Activated T-helper 1 cell treated with anti-CD3 and anti-CD28 coated beads, Interleukin-12 subunit alpha, Interleukin-12 subunit beta, Interleukin-2, Interleukin-4 antibody, amounts not matched to agents 30 ng/mL and 10 ng/mL and 1 ng/mL, durations not matched to agents 14 hours and 24 hours and 36 hours (primary cell): ENCODE measurements at regions not wholly inside any gene's neighbourhood (a gene's known extent, or its start where the extent isn't known, plus 50 kb on each side); places are given as distances from the start of the nearest gene placed in this dataset.

Experiments
- DNase-seq: peaks from one replicate; pipeline ENCODE4 v3.0.0; 2021; ENCODE audit warnings: low spot score
- H3K27ac Mint-ChIP-seq: one replicate; pipeline ENCODE4 v1.8.0; 2021; ENCODE audit warnings: mild to moderate bottlenecking, mixed read lengths
- H3K27me3 Mint-ChIP-seq: one replicate; pipeline ENCODE4 v1.8.0; 2022; ENCODE audit warnings: mild to moderate bottlenecking, moderate library complexity, mixed read lengths; ENCODE audit not compliant: insufficient read depth
- H3K36me3 Mint-ChIP-seq: one replicate; pipeline ENCODE4 v1.8.0; 2021; ENCODE audit warnings: low read depth, mixed read lengths
- H3K4me1 Mint-ChIP-seq: one replicate; pipeline ENCODE4 v1.8.0; 2021; ENCODE audit warnings: low read depth, mixed read lengths
- H3K4me3 Mint-ChIP-seq: one replicate; pipeline ENCODE4 v1.8.0; 2021; ENCODE audit warnings: mild to moderate bottlenecking, moderate library complexity, mixed read lengths
- H3K9me3 Mint-ChIP-seq: one replicate; pipeline ENCODE4 v1.8.0; 2021; ENCODE audit warnings: mixed read lengths
- intact Hi-C: fragments of 100-400 bp; cut with micrococcal nuclease; formaldehyde crosslinking; loops from one replicate; pipeline ENCODE4 v1.15.1; 2024

DNA sequence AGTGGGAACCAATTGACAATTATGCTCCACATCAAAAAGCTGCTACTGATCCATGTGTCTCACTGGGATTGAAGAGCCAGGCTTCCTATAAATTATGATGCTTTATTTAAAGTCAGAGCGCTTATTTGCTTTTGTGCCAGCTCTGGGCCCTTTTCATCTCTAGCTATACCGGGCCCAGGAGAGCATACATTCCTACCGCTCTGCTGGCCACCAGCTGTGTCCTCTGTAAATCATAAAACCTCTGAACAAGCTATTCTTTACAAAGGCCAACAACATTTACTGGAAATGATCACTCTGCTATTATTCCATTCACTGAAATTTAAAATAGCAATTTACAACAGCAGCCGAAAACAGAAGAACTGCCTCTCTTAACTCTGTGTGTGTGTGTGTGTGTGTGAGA lies 86.6 kb downstream of the ZNF608 start:
- no peak overlapping the region for H3K4me3 Mint-ChIP-seq
- no peak overlapping the region for H3K27ac Mint-ChIP-seq
- no peaks in the 10 kb centered on the region for H3K9me3 Mint-ChIP-seq
- H3K27me3 Mint-ChIP-seq, result no peaks in the 10 kb centered on the region
- no peaks in the 10 kb centered on the region for H3K36me3 Mint-ChIP-seq
- H3K4me1 Mint-ChIP-seq, result no peaks in the 10 kb centered on the region
- intact Hi-C loops, result no loop called here
- no peak for DNase-seq

DNA sequence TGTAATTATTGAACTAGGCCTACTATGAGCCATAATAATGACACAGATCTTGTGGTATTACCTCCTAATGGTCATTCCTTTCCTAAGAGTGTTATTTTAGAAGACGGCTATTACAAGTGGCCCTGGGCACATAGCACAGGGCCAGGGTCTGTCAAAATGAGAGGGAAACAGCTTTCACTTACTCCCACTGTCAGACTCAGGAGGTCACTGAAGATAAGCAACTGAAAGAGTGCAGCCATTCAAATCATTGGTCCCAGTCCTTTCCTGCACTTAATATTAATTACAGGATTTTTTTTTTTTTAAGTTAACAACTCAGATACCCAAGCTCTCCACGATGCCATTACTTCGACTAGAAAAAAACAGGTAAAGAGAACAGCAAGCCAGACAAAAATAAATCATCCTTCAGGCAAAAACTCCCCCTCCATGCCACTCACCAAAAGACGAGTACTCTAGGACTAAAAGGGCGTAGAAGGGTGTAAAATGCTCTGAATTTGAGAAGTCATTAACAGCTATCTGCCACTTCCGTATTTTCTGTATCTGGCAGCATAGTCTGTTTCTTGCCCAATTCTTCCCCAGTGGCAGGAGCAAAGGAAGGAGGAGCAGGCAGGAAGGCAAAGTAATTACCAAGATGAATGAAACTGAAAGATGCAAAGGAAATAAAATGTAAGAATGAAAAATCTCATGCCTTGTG lies 87.4 kb downstream of the ZNF608 start:
- DNase-seq, result no peak
- intact Hi-C loops, result no loop called here
- Mint-ChIP-seq H3K9me3 (no peaks in the 10 kb centered on the region), H3K36me3 (no peaks in the 10 kb centered on the region), H3K4me3 (no peak overlapping the region), H3K4me1 (no peaks in the 10 kb centered on the region), H3K27me3 (no peaks in the 10 kb centered on the region), H3K27ac (no peak overlapping the region)

DNA sequence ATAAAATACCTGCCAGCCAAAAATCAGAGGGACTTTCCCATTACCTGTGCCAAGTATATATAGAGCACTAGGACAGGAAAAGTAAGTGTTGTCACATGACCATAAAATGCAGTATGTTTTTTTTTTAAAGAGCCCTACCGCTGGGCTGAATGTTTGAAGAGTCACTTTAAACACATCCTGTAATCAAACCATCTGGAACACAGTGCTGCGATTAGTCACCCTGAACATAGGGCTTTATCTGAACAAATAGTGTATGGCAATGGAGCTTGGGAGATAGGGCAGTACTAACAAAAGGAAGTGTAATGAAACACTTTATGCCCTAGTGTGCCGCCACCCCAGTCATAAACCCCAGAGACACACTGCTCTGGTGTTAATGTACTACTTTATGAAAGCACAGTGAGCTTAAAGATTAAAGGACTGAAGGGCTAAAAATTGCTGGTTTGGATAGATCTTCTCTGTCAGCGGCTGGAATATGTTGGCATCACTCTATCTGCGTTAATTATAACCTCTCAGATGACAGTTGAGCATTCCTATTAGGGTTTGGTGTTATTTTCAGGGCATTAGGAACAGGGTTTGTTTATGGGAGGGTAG lies 90.4 kb downstream of the ZNF608 start:
- H3K4me3 Mint-ChIP-seq, result no peak overlapping the region
- peaks cover 19% of the 10 kb centered on the region for H3K27me3 Mint-ChIP-seq
- intact Hi-C loops, result no loop called here
- H3K4me1 Mint-ChIP-seq, result peaks cover 5% of the 10 kb centered on the region
- H3K36me3 Mint-ChIP-seq, result no peaks in the 10 kb centered on the region
- H3K27ac Mint-ChIP-seq, result no peak overlapping the region
- DNase-seq, result no peak
- H3K9me3 Mint-ChIP-seq, result no peaks in the 10 kb centered on the region

DNA sequence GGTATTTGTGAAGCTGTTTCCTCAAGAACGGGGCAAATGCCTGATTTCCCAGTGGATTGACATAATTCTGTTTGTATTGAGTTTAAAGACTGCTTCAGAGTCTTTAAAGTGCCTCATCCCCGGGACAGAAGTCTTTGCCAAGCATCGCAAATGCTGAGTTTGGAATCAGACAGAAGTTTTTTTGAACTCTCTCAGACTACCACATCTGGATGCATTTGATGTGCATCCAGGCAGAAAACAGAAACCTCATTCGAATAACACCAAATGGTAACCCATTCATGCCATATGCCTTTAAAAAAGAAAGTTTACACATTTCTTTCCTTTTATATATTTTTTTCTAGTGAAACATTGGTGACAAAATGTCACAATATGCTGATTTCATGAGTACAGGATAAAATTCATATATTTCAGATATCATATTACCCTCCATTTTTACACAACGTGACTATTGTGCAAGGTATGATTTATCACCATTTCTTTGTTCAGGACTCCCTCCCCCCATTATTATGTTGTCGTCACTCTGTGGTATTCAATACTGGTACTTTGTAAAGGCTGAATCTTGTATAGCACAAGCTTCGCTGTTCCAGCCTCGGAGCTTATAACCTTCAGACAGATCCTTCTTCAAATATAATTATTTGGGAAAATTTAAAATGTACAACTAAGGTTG lies 91.1 kb downstream of the ZNF608 start:
- no peak for DNase-seq
- H3K27me3 Mint-ChIP-seq, result peaks cover 25% of the 10 kb centered on the region
- H3K27ac Mint-ChIP-seq, result no peak overlapping the region
- no peaks in the 10 kb centered on the region for H3K36me3 Mint-ChIP-seq
- peaks cover 6% of the 10 kb centered on the region for H3K4me1 Mint-ChIP-seq
- H3K9me3 Mint-ChIP-seq, result no peaks in the 10 kb centered on the region
- H3K4me3 Mint-ChIP-seq, result no peak overlapping the region
- intact Hi-C loops, result no loop called here

DNA sequence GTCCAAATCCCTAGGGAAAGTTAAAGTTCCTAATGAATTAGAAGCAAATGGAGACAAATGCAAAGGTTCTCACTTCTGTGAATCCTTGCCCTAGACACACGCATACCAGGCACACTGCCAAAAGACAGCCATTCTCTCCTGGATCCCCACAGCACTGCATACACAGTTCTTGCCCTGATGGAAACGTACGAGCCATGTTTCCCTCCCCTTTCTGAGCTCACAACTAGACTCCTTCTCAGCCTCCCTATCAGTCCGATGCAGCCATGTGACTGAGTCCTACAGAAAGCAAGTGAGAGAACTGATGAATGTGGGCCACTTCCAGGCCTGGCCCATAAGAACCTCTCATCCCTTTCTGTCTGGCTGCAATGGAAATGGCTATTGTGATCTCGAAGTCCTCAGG lies 92.0 kb downstream of the ZNF608 start:
- Mint-ChIP-seq H3K27ac (no peak overlapping the region), H3K9me3 (no peaks in the 10 kb centered on the region), H3K27me3 (peaks cover 29% of the 10 kb centered on the region), H3K4me1 (peaks cover 15% of the 10 kb centered on the region), H3K36me3 (peaks cover 1% of the 10 kb centered on the region), H3K4me3 (no peak overlapping the region)
- no peak for DNase-seq
- intact Hi-C loops, result loop anchor here (5.0 kb wide), 1 partner anchor 72 kb away; no protein-coding TSS in a partner anchor

DNA sequence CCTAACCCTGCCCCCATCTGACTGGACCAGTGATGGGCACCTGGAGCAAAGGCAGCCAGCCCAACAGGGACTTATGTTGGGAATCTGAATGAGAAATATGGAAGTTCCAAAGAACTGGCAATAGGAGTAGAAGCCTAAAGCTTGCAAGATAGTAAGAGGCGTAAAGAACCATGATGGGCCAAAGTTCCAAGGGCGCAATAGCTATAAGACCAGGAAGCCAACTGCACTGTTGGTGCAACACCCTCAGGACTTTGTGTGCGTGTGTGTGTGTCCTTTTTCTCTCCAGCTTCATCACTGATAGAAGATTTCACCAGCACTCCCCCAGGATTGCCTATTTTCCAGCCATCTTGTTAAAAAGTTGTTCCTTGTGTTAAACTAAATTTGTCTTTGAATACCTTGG lies 92.8 kb downstream of the ZNF608 start:
- H3K4me3 Mint-ChIP-seq, result no peak overlapping the region
- intact Hi-C loops, result loop anchor here (5.0 kb wide), 1 partner anchor 71 kb away; no protein-coding TSS in a partner anchor
- peaks cover 20% of the 10 kb centered on the region for H3K4me1 Mint-ChIP-seq
- peaks cover 1% of the 10 kb centered on the region for H3K36me3 Mint-ChIP-seq
- H3K27ac Mint-ChIP-seq, result no peak overlapping the region
- H3K27me3 Mint-ChIP-seq, result peaks cover 29% of the 10 kb centered on the region
- no peak for DNase-seq
- H3K9me3 Mint-ChIP-seq, result no peaks in the 10 kb centered on the region

DNA sequence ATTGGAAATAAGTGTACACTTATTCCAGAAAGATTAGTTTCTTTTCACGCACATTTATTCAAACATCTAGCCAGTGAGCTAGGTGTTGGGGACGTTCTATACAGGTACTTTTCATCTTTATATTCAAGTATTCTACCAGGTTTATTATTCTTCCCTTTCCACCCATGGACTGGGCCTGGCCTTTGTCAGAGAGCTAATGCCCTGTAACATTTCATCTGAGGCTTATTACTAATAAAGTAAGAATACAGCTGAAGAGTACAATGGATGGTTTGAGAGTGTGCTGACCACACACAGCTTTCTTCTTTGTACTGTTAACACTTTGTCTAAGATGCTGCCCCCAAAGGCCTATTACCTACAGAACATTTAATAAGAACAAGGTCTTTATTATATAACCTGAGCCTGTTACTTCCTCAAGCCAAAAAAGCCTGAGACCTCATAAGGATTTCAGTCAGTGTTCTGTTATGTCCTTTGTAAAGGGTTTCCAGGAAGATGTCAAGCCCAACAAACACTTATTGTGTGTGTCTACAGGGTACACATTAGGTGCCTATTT lies 93.5 kb downstream of the ZNF608 start:
- H3K4me1 Mint-ChIP-seq, result peaks cover 20% of the 10 kb centered on the region
- intact Hi-C loops, result loop anchor here (5.0 kb wide), 1 partner anchor 71 kb away; no protein-coding TSS in a partner anchor
- no peak for DNase-seq
- H3K9me3 Mint-ChIP-seq, result no peaks in the 10 kb centered on the region
- no peak overlapping the region for H3K4me3 Mint-ChIP-seq
- H3K27me3 Mint-ChIP-seq, result peaks cover 34% of the 10 kb centered on the region
- peaks cover 1% of the 10 kb centered on the region for H3K36me3 Mint-ChIP-seq
- H3K27ac Mint-ChIP-seq, result no peak overlapping the region

DNA sequence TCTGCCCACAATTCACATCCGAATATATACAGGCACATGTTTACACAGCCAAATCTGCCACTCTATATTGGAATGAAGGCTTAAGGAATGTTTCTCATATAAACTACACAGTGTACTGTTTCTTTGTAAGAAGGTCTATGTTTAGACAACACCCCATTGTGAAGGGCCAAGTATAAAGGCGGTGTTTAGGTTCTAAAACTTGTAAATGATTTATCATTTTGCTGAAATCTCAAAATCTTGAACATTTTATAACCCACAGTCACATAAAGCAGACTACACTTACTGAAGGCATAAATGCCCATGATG lies 94.0 kb downstream of the ZNF608 start:
- no peaks in the 10 kb centered on the region for H3K9me3 Mint-ChIP-seq
- peaks cover 36% of the 10 kb centered on the region for H3K27me3 Mint-ChIP-seq
- DNase-seq, result no peak
- no peak overlapping the region for H3K27ac Mint-ChIP-seq
- peaks cover 20% of the 10 kb centered on the region for H3K4me1 Mint-ChIP-seq
- H3K36me3 Mint-ChIP-seq, result peaks cover 1% of the 10 kb centered on the region
- H3K4me3 Mint-ChIP-seq, result no peak overlapping the region
- intact Hi-C loops, result loop anchor here (5.0 kb wide), 1 partner anchor 70 kb away; no protein-coding TSS in a partner anchor

DNA sequence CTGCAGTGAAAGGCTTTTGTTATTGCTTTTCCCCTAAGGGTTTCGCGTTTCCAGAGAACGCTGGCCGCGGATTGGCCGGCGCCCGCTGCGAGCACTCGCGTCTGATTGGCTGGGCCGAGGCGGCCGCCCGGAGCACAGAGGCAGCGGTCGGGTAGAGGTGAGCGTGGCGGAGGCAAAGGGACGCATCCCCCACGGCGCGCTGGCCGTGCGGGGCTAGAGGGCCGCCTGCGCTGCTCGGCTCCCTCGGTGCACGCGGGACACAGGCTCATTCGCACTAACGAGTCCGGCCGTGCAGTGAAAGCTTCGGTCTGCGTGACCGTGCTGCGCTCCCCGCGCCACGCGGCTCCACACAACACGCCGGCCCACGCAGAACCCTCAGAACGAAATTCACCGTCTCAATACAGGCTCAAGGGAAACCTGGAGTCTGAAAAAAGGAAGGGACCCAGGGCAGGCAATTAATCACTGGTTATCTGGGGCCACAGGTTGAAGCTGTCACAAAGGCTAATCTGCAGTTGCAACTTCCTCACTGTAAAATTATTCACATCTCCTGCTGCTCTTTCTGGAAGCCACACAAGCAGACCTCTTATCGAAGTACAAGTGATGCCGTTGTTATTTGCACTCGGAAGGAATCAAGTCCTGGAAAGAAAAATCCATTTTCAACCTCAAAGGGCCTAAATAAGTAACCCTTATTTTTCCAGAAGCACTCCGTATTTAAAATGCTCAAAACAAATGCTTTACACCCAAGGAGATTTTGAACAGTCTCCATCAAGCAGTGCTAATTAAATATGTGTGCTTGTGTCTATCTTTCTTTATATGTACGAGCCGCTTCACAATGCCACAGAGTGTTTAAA lies 94.6 kb downstream of the ZNF608 start:
- Mint-ChIP-seq H3K27me3 (peaks cover 37% of the 10 kb centered on the region), H3K27ac (no peak overlapping the region), H3K4me1 (peaks cover 20% of the 10 kb centered on the region), H3K9me3 (no peaks in the 10 kb centered on the region), H3K36me3 (peaks cover 1% of the 10 kb centered on the region), H3K4me3 (no peak overlapping the region)
- intact Hi-C loops, result loop anchor here (5.0 kb wide), 1 partner anchor 70 kb away; no protein-coding TSS in a partner anchor
- peak; percentile 4 for DNase-seq

DNA sequence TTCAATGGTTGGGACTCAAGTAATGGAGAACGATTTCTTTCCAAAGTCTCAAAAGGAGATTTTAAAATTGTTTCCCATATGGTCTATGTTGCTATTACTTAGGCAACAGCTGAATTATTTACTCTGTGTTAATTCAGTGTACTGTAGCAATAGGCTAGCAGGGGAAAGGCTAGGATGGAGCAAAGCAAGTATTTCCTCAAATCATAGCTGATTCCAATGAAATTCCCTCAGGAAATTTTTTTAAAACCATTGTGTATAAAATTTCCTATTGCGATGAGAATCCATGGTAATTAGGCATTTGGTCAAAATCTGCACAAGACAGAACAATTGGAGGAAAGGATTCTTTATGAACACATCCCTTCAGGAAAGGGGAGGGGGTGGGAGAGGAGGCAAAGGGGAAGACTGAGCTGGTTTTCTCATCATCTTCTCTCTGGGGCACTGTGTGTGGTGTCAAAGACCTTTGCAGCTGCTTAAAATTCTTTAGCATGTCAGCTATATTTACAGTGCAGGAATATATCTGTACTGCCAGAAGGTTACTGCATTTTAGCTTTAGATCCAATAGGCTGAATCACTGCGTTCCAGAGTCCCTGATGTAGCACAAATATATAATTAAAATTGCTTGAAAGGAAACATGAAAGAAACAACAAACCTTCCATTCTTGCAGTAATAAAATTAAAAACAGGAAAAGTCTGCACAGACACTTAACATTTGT lies 95.3 kb downstream of the ZNF608 start:
- intact Hi-C loops, result loop anchor here (5.0 kb wide), 1 partner anchor 69 kb away; no protein-coding TSS in a partner anchor
- no peak overlapping the region for H3K4me3 Mint-ChIP-seq
- peaks cover 20% of the 10 kb centered on the region for H3K4me1 Mint-ChIP-seq
- H3K36me3 Mint-ChIP-seq, result peaks cover 1% of the 10 kb centered on the region
- DNase-seq, result no peak
- peaks cover 40% of the 10 kb centered on the region for H3K27me3 Mint-ChIP-seq
- H3K27ac Mint-ChIP-seq, result no peak overlapping the region
- H3K9me3 Mint-ChIP-seq, result no peaks in the 10 kb centered on the region

DNA sequence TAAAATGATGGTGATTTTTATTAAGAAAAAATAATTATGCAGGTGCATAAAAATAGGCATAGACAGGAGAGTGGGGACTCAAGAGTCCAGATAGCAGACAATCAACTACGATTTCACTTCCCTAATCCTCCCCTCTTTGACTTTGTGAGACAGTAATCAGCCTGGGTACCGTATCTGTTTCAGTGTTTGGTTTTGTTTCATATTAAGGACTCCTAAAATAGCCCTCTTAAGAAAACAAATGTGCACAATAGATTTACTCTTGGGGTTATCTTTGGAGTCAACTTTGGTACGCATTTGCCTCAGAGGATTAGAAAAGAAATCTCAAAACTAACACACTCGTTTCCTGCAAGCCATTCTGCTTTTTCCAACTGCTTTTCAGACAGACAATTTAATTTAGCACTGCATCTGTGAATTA lies 96.3 kb downstream of the ZNF608 start:
- H3K36me3 Mint-ChIP-seq, result peaks cover 1% of the 10 kb centered on the region
- DNase-seq, result no peak
- peak overlapping the region; percentile 85 for H3K27ac Mint-ChIP-seq
- H3K4me1 Mint-ChIP-seq, result peaks cover 20% of the 10 kb centered on the region
- H3K27me3 Mint-ChIP-seq, result peaks cover 40% of the 10 kb centered on the region
- peak overlapping the region; percentile 34 for H3K4me3 Mint-ChIP-seq
- no peaks in the 10 kb centered on the region for H3K9me3 Mint-ChIP-seq
- intact Hi-C loops, result loop anchor here (5.0 kb wide), 1 partner anchor 68 kb away; no protein-coding TSS in a partner anchor
